Activated effector memory CD4-positive, alpha-beta T cell treated with Interleukin-2 at 50 U/mL for 16 hours (primary cell): ENCODE measurements at regions not wholly inside any gene's neighbourhood (a gene's known extent, or its start where the extent isn't known, plus 50 kb on each side); places are given as distances from the start of the nearest gene placed in this dataset.
"Not testable (repeated sequence)": the region's sequence is repeated elsewhere in the genome, so short reads cannot be mapped to it uniquely, and the experiment has no call there.

Source experiments
- DNase-seq: peaks from one replicate; pipeline ENCODE4 v3.0.0-alpha.2; 2020

GRCh38 chr7:131627735-131628190 lies 71.3 kb upstream of the PODXL start:
- DNase-seq: no peak

DNA sequence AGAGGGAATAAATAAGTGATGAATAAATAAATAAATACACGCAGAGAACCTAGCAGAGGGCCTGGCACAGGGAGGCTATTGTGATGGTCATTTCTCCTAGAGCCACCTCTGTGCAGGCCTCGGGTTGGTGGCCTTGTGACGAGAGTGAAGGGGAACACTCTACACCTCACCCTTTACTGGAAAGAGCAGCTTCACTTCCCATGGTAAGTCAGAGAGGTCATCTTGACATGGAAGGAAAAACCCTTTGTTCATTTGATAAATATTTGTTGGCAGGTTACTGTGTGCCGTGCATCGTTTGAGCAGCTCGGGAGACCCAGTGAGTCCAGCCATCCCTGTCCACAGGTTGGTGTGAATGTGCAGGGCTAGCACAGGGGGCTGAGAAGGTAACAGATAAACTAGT lies 70.2 kb upstream of the PODXL start:
- DNase-seq: no peak

- no peak for DNase-seq
Observed at GRCh38 chr7:131625817-131626372, 69.5 kb upstream of the PODXL start.

DNA sequence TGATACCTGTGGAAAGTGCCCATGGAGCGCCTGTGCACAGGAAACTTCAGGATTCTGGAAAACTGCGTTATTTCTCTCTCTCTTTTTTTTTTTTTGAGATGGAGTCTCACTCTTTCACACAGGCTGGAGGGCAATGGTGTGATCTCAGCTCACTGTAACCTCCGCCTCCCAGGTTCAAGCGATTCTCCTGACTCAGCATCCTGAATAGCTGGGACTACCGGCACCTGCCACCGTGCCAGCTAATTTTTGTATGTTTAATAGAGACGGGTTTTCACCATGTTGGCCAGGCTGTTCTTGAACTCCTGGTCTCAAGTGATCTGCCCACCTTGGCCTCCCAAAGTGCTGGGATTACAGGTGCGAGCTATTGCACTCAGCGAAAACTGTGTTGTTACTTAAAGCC lies 68.9 kb upstream of the PODXL start:
- DNase-seq: not testable (repeated sequence)

GRCh38 chr7:131624536-131624935 lies 68.1 kb upstream of the PODXL start:
- DNase-seq: no peak

- no peak for DNase-seq
Observed at GRCh38 chr7:131623154-131623553, 66.7 kb upstream of the PODXL start.

DNA sequence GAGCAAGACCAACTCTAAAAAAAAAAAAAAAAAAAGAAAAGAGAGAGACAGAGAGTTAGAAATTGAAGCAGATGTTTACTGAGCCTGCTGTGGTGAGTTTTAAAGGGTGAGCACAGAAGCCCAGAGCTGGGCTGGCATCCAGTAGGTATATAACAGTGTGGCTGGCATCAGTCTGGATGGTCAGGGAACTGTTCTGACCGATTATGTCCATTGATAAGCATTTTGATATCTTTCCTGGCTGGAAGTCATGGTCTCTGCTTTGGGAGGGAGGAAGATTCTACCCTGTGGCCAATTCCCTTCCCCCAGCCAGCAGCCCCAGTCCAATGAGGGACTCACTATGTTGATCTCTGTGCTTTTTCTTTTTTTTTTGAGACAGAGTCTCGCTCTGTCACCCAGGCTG lies 65.2 kb upstream of the PODXL start:
- DNase-seq: no peak

DNA sequence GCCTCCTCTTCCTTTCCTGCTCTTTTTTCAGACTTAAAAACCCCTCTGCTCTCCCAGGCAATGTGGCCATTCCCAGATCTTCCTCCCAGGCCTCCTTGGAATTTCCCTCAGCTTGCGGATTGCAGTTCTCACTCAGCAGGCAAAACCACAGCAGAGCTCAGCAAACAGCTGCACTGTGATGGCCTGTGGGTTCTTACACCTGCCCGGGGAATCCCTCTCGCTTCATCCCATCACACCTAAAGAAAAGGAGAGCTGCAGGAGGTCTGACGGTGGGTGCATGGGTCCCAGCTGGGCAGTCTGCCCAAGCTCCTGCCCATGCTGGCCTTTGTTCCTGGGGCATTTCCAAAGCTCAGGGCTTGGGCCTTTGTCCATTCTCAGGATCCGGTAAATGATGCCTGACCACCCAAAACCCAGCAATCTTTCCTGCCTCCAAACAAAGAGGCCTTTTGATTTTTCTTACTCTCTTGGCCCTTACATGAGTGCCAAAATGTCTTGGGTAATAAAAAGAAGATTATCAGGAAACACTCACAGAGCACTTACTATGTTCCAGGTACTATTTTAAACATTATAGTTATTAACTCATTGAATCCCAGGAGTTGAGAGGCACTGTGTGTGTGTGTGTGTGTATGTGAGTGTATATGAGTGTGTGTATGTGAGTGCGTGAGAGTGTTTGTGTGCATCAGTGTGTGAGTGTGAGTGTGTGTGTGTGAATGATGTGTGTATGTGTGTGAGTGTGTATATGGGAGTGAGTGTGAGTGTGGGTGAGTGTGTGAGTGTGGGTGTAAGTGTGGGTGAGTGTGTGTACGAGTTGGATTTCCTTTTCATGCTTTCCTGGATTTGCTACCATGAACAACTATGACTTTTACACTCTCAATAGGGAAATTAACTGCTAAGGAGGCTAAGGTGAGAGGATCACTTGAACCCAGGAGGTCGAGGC lies 64.5 kb upstream of the PODXL start:
- DNase-seq: no peak

GRCh38 chr7:131619336-131620305 lies 63.2 kb upstream of the PODXL start:
- DNase-seq: no peak

- DNase-seq: no peak
Observed at GRCh38 chr7:131618391-131618790, 62.0 kb upstream of the PODXL start.

GRCh38 chr7:131616487-131617200 lies 60.2 kb upstream of the PODXL start:
- DNase-seq: no peak

DNA sequence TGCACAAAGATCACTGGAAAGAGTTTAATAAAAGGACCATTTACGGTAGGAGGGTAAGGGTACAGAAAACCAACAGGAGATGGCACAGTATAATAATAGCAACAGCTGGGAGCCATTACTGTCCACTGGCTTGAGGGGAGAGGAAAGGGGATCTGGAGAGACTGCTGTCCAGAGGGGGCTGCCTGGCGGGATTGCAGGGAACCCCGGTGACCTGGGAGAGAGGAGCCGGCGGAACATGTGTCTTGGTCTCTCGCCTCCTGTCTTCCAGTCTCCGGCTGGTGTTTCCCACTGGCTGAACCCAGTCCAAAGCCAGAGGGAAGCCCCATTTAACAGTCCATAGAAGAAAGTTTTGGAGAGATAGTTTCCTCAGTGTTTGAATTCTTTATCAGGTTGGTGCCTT lies 57.5 kb upstream of the PODXL start:
- no peak for DNase-seq

- no peak for DNase-seq
Observed at GRCh38 chr7:131610007-131610406, 53.6 kb upstream of the PODXL start.

GRCh38 chr7:131608116-131608500 lies 51.7 kb upstream of the PODXL start:
- DNase-seq: no peak

DNA sequence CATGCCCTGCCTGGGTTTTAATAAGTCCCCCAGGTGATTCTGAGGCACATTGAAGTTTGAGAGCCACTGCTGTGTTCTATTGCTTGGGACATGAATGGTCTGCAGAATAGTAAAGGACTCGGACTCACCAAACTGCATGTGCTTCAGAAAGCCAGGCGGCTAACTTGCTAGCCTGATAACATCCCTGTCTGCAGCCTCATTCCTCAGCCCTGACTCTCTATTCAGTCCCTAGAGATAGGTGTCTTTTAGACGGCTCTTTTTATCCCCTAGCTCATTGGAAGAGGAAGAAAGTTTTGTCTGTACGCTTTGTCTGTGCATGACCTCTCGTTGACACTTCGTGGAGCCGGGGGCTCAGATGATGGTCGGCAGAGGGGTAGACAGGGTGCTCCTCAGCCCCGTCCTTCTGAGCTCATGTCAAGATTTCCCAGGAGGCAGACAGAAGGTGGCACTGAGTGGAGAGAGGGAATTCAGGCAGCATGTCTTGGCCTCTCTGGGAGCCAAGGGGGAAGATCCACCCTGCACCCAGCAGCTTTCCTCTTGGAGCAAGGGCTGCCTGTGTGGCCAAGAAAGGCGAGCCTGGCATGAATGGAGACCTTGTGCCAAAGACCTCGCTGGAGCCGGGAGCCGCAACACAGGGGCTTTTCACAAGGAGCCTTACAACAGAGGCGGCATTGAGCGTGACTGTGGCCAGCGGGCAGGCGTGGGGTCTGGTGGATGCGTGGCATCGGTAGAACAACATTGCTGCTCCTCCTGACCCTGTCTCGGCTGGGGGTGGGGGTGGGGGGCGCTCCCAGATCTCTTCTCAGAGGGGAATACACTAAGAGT lies 51.1 kb upstream of the PODXL start:
- no peak for DNase-seq

GRCh38 chr7:131606346-131607290 lies 50.2 kb upstream of the PODXL start:
- DNase-seq: no peak
